ENCODE measurements at regions not wholly inside any gene's neighbourhood (a gene's known extent, or its start where the extent isn't known, plus 50 kb on each side); places are given as distances from the start of the nearest gene placed in this dataset.

DNA sequence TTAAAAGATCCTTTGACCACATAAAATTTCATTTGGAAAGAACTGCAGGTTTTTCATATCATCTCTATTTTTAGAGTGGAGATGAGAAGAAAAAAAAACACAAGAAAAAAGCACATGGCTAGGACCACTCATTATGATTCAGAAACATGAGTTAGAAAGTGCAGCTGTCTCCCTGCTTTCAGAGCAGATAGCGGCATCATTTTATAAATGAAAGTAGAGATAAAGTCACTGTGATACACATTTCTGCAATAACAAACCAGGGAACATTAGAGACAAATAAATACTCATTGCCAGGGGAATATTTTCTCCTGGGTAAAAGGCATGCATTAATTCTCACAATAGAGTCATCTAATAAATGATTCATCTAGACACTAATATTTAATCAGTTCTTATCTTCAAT lies 87.5 kb upstream of the PLPPR4 start:
- no peak overlapping the region for H3K27ac ChIP-seq (ENCODE audit: control insufficient read depth, insufficient read depth)
- no peaks in the 10 kb centered on the region for H3K4me1 ChIP-seq (ENCODE audit: control insufficient read depth, insufficient read depth, low read length)
- no peaks in the 10 kb centered on the region for H4K20me1 ChIP-seq (ENCODE audit: control insufficient read depth, insufficient read depth)
- in situ Hi-C loops (cut with MboI) (loop anchor here (10.0 to 25.0 kb wide), 2 partner anchors 298 to 1686 kb away; no protein-coding TSS in a partner anchor), intact Hi-C loops (cut with micrococcal nuclease; ENCODE audit: unreplicated experiment) (no loop called here)
- no TSS peak for BruUV-seq (replicated peaks)
- no peak overlapping the region for H2AFZ ChIP-seq (ENCODE audit: control insufficient read depth, low read depth, low read length)
- DNase-seq (ENCODE audit: low read depth, low spot score), result no peak
- H3K4me2 ChIP-seq (ENCODE audit: control insufficient read depth, insufficient read depth), result no peak overlapping the region
- no peak for ATAC-seq
- POLR2A ChIA-PET, result no interaction called here
- FAIRE-seq, result no peak
- H3K4me3 ChIP-seq, result no peak overlapping the region
- H3K79me2 ChIP-seq (ENCODE audit: control insufficient read depth, insufficient read depth, low read length), result no peaks in the 10 kb centered on the region
- CTCF ChIA-PET, result interaction anchor here (0.8 to 4.1 kb wide), 6 partner anchors 8 to 514 kb away, joined by 3 to 16 read pairs (median 4); no protein-coding TSS in a partner anchor
- WGBS (ENCODE audit: insufficient coverage, insufficient replicate concordance, low lambda C conversion rate, missing lambda C conversion rate), result 82% methylated on average over 1 of the region's 1 CpG
- H3K9ac ChIP-seq (ENCODE audit: control insufficient read depth, insufficient read depth, low read length), result no peak overlapping the region
- SMC1A ChIA-PET (ENCODE audit: uncharacterized antibody, unreplicated experiment), result no interaction called here
- no peaks in the 10 kb centered on the region for H3K9me3 ChIP-seq (replicated peaks; ENCODE audit: control insufficient read depth, insufficient read depth, low read length)
- TF ChIP-seq, protein P1, sequence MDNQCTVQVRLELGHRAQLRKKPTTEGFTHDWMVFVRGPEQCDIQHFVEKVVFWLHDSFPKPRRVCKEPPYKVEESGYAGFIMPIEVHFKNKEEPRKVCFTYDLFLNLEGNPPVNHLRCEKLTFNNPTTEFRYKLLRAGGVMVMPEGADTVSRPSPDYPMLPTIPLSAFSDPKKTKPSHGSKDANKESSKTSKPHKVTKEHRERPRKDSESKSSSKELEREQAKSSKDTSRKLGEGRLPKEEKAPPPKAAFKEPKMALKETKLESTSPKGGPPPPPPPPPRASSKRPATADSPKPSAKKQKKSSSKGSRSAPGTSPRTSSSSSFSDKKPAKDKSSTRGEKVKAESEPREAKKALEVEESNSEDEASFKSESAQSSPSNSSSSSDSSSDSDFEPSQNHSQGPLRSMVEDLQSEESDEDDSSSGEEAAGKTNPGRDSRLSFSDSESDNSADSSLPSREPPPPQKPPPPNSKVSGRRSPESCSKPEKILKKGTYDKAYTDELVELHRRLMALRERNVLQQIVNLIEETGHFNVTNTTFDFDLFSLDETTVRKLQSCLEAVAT (IDR thresholded peaks at IDR 0.05), result no peak
- TF ChIP-seq BACH1 (IDR thresholded peaks at IDR 0.05; ENCODE audit: borderline replicate concordance) (no peak), POLR2AphosphoS2 (IDR thresholded peaks at IDR 0.05; ENCODE audit: low read depth, low read length) (no peak), IKZF1 (conservative IDR thresholded peaks at IDR 0.05) (no peak), TCF7 (IDR thresholded peaks at IDR 0.05; ENCODE audit: borderline replicate concordance) (no peak), PML (IDR thresholded peaks at IDR 0.05; ENCODE audit: low read length) (no peak), BHLHE40 (IDR thresholded peaks at IDR 0.05; ENCODE audit: borderline replicate concordance in 1 of 2, low read depth in 2 of 2, low read length in 1 of 2) (no peak)
- no peaks in the 10 kb centered on the region for H3K27me3 ChIP-seq (replicated peaks in 1 of 2; ENCODE audit: control insufficient read depth in 2 of 2, insufficient read depth in 2 of 2, low read length in 1 of 2)
- RAD21 ChIA-PET (ENCODE audit: unreplicated experiment), result interaction anchor here (0.6 to 1.5 kb wide), 2 partner anchors 307 to 1287 kb away, joined by 3 read pairs; no protein-coding TSS in a partner anchor
- H3K36me3 ChIP-seq (ENCODE audit: control insufficient read depth in 2 of 2, insufficient read depth in 2 of 2, low read length in 1 of 2), result no peaks in the 10 kb centered on the region

Measured in GM12878 (cell line).